ENCODE measurements at regions not wholly inside any gene's neighbourhood (a gene's known extent, or its start where the extent isn't known, plus 50 kb on each side); places are given as distances from the start of the nearest gene placed in this dataset.

GRCh38 chr1:55822891-55823290 lies 607.7 kb upstream of the USP24 start:
- TF ChIP-seq CTCF (IDR thresholded peaks at IDR 0.05; ENCODE audit: low read length) (no peak), EZH2 (IDR thresholded peaks at IDR 0.05; ENCODE audit: borderline replicate concordance, low read length) (no peak)
